Liver (tissue), 3 donors: ENCODE measurements at regions not wholly inside any gene's neighbourhood (a gene's known extent, or its start where the extent isn't known, plus 50 kb on each side); places are given as distances from the start of the nearest gene placed in this dataset.

Experiments used
- RAD21 ChIP-seq, 2 donors: IDR thresholded peaks; 2 replicates each; pipeline ENCODE4 v1.6.1; 2016; ENCODE audit warnings: antibody characterized with exemption in 2 of 2, mild to moderate bottlenecking in 2 of 2
- SP1 ChIP-seq: IDR thresholded peaks from 2 replicates; pipeline ENCODE4 v1.6.1; 2018; ENCODE audit warnings: antibody characterized with exemption, mild to moderate bottlenecking
- YY1 ChIP-seq: IDR thresholded peaks from 2 replicates; pipeline ENCODE4 v1.6.1; 2016; ENCODE audit warnings: antibody characterized with exemption, mild to moderate bottlenecking
- TF ChIP-seq, protein P1 (sequence below): fragments of 150-350 bp; IDR thresholded peaks from 2 replicates; pipeline ENCODE4 v1.5.1; 2017; ENCODE audit warnings: improper control_type of control experiment, low read depth, low read length; ENCODE audit not compliant: missing input control
- TF ChIP-seq, protein P2 (sequence below): IDR thresholded peaks from 2 replicates; pipeline ENCODE4 v1.6.1; 2016; ENCODE audit warnings: antibody characterized with exemption
- TF ChIP-seq, protein P3 (sequence below): IDR thresholded peaks from 2 replicates; pipeline ENCODE4 v1.6.1; 2016; ENCODE audit warnings: antibody characterized with exemption, mild to moderate bottlenecking
- TF ChIP-seq, protein P4 (sequence below): IDR thresholded peaks from 2 replicates; pipeline ENCODE4 v1.6.1; 2016; ENCODE audit warnings: antibody characterized with exemption
- donor health status: healthy.
- donor health status: healthy.

DNA sequence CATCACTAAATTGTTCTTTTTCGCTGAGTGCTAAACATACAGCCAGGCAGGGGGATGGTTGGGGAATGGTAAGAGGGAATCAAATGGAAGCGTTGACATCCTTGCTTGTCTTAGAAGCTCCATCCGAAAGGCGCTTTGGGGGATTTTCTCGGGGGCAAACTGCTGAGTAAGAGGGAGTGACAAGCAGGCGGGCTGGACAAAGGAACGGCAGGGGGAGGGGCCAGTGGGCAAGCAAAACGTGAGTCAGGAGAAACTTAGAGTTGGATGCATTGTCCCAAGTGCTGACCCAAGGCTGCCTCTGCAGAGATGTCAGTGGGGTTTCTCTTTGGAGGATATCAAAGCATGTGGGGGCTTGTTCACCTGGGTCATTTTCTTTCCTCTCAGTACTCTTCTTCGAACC is 480.5 kb downstream of the VRK1 start:
- TF ChIP-seq, protein P1, sequence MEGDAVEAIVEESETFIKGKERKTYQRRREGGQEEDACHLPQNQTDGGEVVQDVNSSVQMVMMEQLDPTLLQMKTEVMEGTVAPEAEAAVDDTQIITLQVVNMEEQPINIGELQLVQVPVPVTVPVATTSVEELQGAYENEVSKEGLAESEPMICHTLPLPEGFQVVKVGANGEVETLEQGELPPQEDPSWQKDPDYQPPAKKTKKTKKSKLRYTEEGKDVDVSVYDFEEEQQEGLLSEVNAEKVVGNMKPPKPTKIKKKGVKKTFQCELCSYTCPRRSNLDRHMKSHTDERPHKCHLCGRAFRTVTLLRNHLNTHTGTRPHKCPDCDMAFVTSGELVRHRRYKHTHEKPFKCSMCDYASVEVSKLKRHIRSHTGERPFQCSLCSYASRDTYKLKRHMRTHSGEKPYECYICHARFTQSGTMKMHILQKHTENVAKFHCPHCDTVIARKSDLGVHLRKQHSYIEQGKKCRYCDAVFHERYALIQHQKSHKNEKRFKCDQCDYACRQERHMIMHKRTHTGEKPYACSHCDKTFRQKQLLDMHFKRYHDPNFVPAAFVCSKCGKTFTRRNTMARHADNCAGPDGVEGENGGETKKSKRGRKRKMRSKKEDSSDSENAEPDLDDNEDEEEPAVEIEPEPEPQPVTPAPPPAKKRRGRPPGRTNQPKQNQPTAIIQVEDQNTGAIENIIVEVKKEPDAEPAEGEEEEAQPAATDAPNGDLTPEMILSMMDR, result no peak
- TF ChIP-seq YY1 (no peak), SP1 (no peak), RAD21 (IDR thresholded peaks at IDR 0.05) (no peak)
- TF ChIP-seq, protein P2, sequence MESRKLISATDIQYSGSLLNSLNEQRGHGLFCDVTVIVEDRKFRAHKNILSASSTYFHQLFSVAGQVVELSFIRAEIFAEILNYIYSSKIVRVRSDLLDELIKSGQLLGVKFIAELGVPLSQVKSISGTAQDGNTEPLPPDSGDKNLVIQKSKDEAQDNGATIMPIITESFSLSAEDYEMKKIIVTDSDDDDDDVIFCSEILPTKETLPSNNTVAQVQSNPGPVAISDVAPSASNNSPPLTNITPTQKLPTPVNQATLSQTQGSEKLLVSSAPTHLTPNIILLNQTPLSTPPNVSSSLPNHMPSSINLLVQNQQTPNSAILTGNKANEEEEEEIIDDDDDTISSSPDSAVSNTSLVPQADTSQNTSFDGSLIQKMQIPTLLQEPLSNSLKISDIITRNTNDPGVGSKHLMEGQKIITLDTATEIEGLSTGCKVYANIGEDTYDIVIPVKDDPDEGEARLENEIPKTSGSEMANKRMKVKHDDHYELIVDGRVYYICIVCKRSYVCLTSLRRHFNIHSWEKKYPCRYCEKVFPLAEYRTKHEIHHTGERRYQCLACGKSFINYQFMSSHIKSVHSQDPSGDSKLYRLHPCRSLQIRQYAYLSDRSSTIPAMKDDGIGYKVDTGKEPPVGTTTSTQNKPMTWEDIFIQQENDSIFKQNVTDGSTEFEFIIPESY, result no peak
- TF ChIP-seq, protein P3, sequence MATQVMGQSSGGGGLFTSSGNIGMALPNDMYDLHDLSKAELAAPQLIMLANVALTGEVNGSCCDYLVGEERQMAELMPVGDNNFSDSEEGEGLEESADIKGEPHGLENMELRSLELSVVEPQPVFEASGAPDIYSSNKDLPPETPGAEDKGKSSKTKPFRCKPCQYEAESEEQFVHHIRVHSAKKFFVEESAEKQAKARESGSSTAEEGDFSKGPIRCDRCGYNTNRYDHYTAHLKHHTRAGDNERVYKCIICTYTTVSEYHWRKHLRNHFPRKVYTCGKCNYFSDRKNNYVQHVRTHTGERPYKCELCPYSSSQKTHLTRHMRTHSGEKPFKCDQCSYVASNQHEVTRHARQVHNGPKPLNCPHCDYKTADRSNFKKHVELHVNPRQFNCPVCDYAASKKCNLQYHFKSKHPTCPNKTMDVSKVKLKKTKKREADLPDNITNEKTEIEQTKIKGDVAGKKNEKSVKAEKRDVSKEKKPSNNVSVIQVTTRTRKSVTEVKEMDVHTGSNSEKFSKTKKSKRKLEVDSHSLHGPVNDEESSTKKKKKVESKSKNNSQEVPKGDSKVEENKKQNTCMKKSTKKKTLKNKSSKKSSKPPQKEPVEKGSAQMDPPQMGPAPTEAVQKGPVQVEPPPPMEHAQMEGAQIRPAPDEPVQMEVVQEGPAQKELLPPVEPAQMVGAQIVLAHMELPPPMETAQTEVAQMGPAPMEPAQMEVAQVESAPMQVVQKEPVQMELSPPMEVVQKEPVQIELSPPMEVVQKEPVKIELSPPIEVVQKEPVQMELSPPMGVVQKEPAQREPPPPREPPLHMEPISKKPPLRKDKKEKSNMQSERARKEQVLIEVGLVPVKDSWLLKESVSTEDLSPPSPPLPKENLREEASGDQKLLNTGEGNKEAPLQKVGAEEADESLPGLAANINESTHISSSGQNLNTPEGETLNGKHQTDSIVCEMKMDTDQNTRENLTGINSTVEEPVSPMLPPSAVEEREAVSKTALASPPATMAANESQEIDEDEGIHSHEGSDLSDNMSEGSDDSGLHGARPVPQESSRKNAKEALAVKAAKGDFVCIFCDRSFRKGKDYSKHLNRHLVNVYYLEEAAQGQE, result no peak
- TF ChIP-seq, protein P4, sequence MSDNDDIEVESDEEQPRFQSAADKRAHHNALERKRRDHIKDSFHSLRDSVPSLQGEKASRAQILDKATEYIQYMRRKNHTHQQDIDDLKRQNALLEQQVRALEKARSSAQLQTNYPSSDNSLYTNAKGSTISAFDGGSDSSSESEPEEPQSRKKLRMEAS, result no peak
